ENCODE measurements at regions not wholly inside any gene's neighbourhood (a gene's known extent, or its start where the extent isn't known, plus 50 kb on each side); places are given as distances from the start of the nearest gene placed in this dataset.

GRCh38 chr5:166651234-166651633, 1640.2 kb upstream of the WWC1 start:
- ATAC-seq (replicated peaks) (no peak), DNase-seq (no peak)
- Mint-ChIP-seq H3K27me3 (no peaks in the 10 kb centered on the region), H3K4me1 (ENCODE audit: low read depth in 2 of 2) (no peaks in the 10 kb centered on the region), H3K9me3 (peaks cover 2 to 7% of the 10 kb centered on the region in 2 donors), H3K36me3 (ENCODE audit: insufficient read depth) (no peaks in the 10 kb centered on the region), H3K4me3 (no peak overlapping the region), H3K27ac (no peak overlapping the region)

- Mint-ChIP-seq H3K27me3 (no peaks in the 10 kb centered on the region), H3K9me3 (peaks cover 6 to 7% of the 10 kb centered on the region in 2 donors), H3K36me3 (ENCODE audit: insufficient read depth) (peaks cover 4% of the 10 kb centered on the region), H3K4me1 (ENCODE audit: low read depth in 2 of 2) (no peaks in the 10 kb centered on the region), H3K27ac (no peak overlapping the region), H3K4me3 (no peak overlapping the region)
- no peak for DNase-seq
- no peak for ATAC-seq (replicated peaks)
Observed at GRCh38 chr5:166671811-166672210, 1619.6 kb upstream of the WWC1 start.

- H3K27me3 Mint-ChIP-seq, result no peaks in the 10 kb centered on the region
- H3K36me3 Mint-ChIP-seq (ENCODE audit: insufficient read depth), result peaks cover 4% of the 10 kb centered on the region
- DNase-seq (no peak), ATAC-seq (replicated peaks) (no peak)
- H3K27ac Mint-ChIP-seq, result no peak overlapping the region
- H3K4me3 Mint-ChIP-seq, result no peak overlapping the region
- peaks cover 6 to 7% of the 10 kb centered on the region in 2 donors for H3K9me3 Mint-ChIP-seq
- no peaks in the 10 kb centered on the region for H3K4me1 Mint-ChIP-seq (ENCODE audit: low read depth in 2 of 2)
Observed at GRCh38 chr5:166672431-166672830, 1619.0 kb upstream of the WWC1 start.

- Mint-ChIP-seq H3K27ac (no peak overlapping the region), H3K4me3 (no peak overlapping the region)
- ATAC-seq (replicated peaks), result no peak
Observed at GRCh38 chr5:166677891-166678290, 1613.6 kb upstream of the WWC1 start.

GRCh38 chr5:166679331-166679730, 1612.1 kb upstream of the WWC1 start:
- DNase-seq (no peak), ATAC-seq (replicated peaks) (no peak)
- no peaks in the 10 kb centered on the region for H3K27me3 Mint-ChIP-seq
- no peaks in the 10 kb centered on the region for H3K36me3 Mint-ChIP-seq (ENCODE audit: insufficient read depth)
- no peak overlapping the region for H3K27ac Mint-ChIP-seq
- peaks cover 3 to 16% of the 10 kb centered on the region in 2 donors for H3K9me3 Mint-ChIP-seq
- H3K4me1 Mint-ChIP-seq (ENCODE audit: low read depth in 2 of 2), result no peaks in the 10 kb centered on the region
- H3K4me3 Mint-ChIP-seq, result no peak overlapping the region

More at GRCh38 chr5:166677891-166678290, 1613.6 kb upstream of the WWC1 start:
- Mint-ChIP-seq H3K36me3 (ENCODE audit: insufficient read depth) (no peaks in the 10 kb centered on the region), H3K9me3 (peaks cover 3 to 16% of the 10 kb centered on the region in 2 donors), H3K27me3 (no peaks in the 10 kb centered on the region), H3K4me1 (ENCODE audit: low read depth in 2 of 2) (no peaks in the 10 kb centered on the region)
- no peak for DNase-seq

GRCh38 chr5:166695326-166695725, 1596.1 kb upstream of the WWC1 start:
- no peaks in the 10 kb centered on the region for H3K27me3 Mint-ChIP-seq

GRCh38 chr5:166708291-166708690, 1583.2 kb upstream of the WWC1 start:
- H3K36me3 Mint-ChIP-seq (ENCODE audit: insufficient read depth), result no peaks in the 10 kb centered on the region

More at GRCh38 chr5:166695326-166695725, 1596.1 kb upstream of the WWC1 start:
- no peak overlapping the region for H3K4me3 Mint-ChIP-seq
- no peak for ATAC-seq (replicated peaks)
- H3K9me3 Mint-ChIP-seq, result peaks cover 10 to 11% of the 10 kb centered on the region in 2 donors
- no peaks in the 10 kb centered on the region for H3K4me1 Mint-ChIP-seq (ENCODE audit: low read depth in 2 of 2)
- no peak overlapping the region for H3K27ac Mint-ChIP-seq
- no peaks in the 10 kb centered on the region for H3K36me3 Mint-ChIP-seq (ENCODE audit: insufficient read depth)
- no peak for DNase-seq

GRCh38 chr5:166709691-166710090, 1581.8 kb upstream of the WWC1 start:
- H3K9me3 Mint-ChIP-seq, result peaks cover 9 to 14% of the 10 kb centered on the region in 2 donors
- H3K27me3 Mint-ChIP-seq, result no peaks in the 10 kb centered on the region
- no peak overlapping the region for H3K4me3 Mint-ChIP-seq
- no peaks in the 10 kb centered on the region for H3K36me3 Mint-ChIP-seq (ENCODE audit: insufficient read depth)
- DNase-seq, result no peak
- no peaks in the 10 kb centered on the region for H3K4me1 Mint-ChIP-seq (ENCODE audit: low read depth in 2 of 2)
- no peak for ATAC-seq (replicated peaks)
- H3K27ac Mint-ChIP-seq, result no peak overlapping the region

More at GRCh38 chr5:166708291-166708690, 1583.2 kb upstream of the WWC1 start:
- Mint-ChIP-seq H3K9me3 (peaks cover 7 to 11% of the 10 kb centered on the region in 2 donors), H3K4me1 (ENCODE audit: low read depth in 2 of 2) (no peaks in the 10 kb centered on the region), H3K27ac (no peak overlapping the region), H3K27me3 (no peaks in the 10 kb centered on the region), H3K4me3 (no peak overlapping the region)
- DNase-seq, result no peak
- no peak for ATAC-seq (replicated peaks)

- Mint-ChIP-seq H3K27me3 (no peaks in the 10 kb centered on the region), H3K27ac (no peak overlapping the region), H3K36me3 (ENCODE audit: insufficient read depth) (no peaks in the 10 kb centered on the region), H3K4me1 (ENCODE audit: low read depth in 2 of 2) (no peaks in the 10 kb centered on the region), H3K9me3 (peaks cover 9 to 14% of the 10 kb centered on the region in 2 donors), H3K4me3 (no peak overlapping the region)
- ATAC-seq (replicated peaks) (no peak), DNase-seq (no peak)
Observed at GRCh38 chr5:166710271-166710670, 1581.2 kb upstream of the WWC1 start.

- Mint-ChIP-seq H3K9me3 (peaks cover 9 to 14% of the 10 kb centered on the region in 2 donors), H3K4me3 (no peak overlapping the region), H3K36me3 (ENCODE audit: insufficient read depth) (no peaks in the 10 kb centered on the region), H3K27me3 (no peaks in the 10 kb centered on the region), H3K27ac (no peak overlapping the region), H3K4me1 (ENCODE audit: low read depth in 2 of 2) (no peaks in the 10 kb centered on the region)
- ATAC-seq (replicated peaks), result no peak
- no peak for DNase-seq
Observed at GRCh38 chr5:166712447-166713185, 1578.8 kb upstream of the WWC1 start.

GRCh38 chr5:166713295-166713694, 1578.2 kb upstream of the WWC1 start:
- H3K27ac Mint-ChIP-seq, result no peak overlapping the region
- H3K36me3 Mint-ChIP-seq (ENCODE audit: insufficient read depth), result no peaks in the 10 kb centered on the region
- H3K4me1 Mint-ChIP-seq (ENCODE audit: low read depth in 2 of 2), result no peaks in the 10 kb centered on the region
- H3K27me3 Mint-ChIP-seq, result no peaks in the 10 kb centered on the region
- H3K9me3 Mint-ChIP-seq, result peaks cover 7 to 14% of the 10 kb centered on the region in 2 donors
- no peak overlapping the region for H3K4me3 Mint-ChIP-seq
- DNase-seq (no peak), ATAC-seq (replicated peaks) (no peak)

GRCh38 chr5:166716856-166717492, 1574.5 kb upstream of the WWC1 start:
- Mint-ChIP-seq H3K4me1 (ENCODE audit: low read depth in 2 of 2) (no peaks in the 10 kb centered on the region), H3K36me3 (ENCODE audit: insufficient read depth) (no peaks in the 10 kb centered on the region), H3K27me3 (no peaks in the 10 kb centered on the region), H3K4me3 (no peak overlapping the region), H3K27ac (no peak overlapping the region), H3K9me3 (peaks cover 14 to 17% of the 10 kb centered on the region in 2 donors)
- ATAC-seq (replicated peaks) (no peak), DNase-seq (no peak)

- H3K27me3 Mint-ChIP-seq, result no peaks in the 10 kb centered on the region
- no peak for DNase-seq
- H3K27ac Mint-ChIP-seq, result no peak overlapping the region
- no peak for ATAC-seq (replicated peaks)
- H3K4me3 Mint-ChIP-seq, result no peak overlapping the region
- H3K4me1 Mint-ChIP-seq (ENCODE audit: low read depth in 2 of 2), result no peaks in the 10 kb centered on the region
- no peaks in the 10 kb centered on the region for H3K36me3 Mint-ChIP-seq (ENCODE audit: insufficient read depth)
- H3K9me3 Mint-ChIP-seq, result peaks cover 0 to 14% of the 10 kb centered on the region in 2 donors
Observed at GRCh38 chr5:166719991-166720390, 1571.5 kb upstream of the WWC1 start.

- ATAC-seq (replicated peaks), result no peak
- Mint-ChIP-seq H3K27ac (no peak overlapping the region), H3K36me3 (ENCODE audit: insufficient read depth) (no peaks in the 10 kb centered on the region), H3K27me3 (no peaks in the 10 kb centered on the region), H3K4me3 (no peak overlapping the region), H3K9me3 (peaks cover 0 to 15% of the 10 kb centered on the region in 2 donors), H3K4me1 (ENCODE audit: low read depth in 2 of 2) (no peaks in the 10 kb centered on the region)
- no peak for DNase-seq
Observed at GRCh38 chr5:166722939-166723338, 1568.5 kb upstream of the WWC1 start.

Data from effector memory CD8-positive, alpha-beta T cell (primary cell).